ENCODE measurements at regions not wholly inside any gene's neighbourhood (a gene's known extent, or its start where the extent isn't known, plus 50 kb on each side); places are given as distances from the start of the nearest gene placed in this dataset.

DNA sequence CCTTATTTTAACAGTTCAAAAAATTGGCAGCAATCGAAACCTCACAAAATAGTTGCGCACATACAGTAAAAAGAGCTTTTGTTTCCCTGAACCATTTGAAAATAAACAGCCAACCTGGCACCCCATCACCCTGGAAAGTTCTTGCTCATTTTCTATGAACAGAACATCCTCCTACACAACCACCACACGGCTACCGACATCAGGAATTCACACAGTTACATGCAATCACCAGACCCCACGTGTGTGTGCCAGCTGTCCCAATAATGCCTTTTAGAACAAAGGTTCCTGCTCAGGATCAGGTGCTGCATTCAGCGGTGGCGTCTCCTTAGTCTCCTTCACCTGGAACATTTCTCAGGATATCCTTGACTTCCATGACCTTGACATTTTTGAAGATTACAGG is 186.5 kb downstream of the KLF13 start:
- DNase-seq = no peak

DNA sequence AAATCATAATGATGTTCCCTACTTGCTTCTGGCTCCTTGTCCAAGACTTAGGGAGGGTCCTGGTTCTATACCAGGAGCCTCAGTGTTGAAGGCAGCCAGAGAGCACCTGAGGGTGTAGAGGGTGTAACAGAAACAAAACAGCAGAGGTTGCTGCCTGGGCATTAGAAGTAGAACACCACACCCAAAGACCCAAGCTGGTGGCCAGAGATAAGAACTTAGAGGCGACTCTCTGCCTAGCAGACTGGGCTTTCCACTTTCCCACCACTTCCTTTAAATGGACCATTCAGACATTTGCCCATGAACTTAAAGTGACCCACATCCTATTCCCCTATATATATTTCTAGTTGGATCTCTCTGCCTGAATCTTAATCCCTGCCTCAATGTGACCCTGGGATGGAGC is 189.8 kb downstream of the KLF13 start:
- DNase-seq = no peak

DNA sequence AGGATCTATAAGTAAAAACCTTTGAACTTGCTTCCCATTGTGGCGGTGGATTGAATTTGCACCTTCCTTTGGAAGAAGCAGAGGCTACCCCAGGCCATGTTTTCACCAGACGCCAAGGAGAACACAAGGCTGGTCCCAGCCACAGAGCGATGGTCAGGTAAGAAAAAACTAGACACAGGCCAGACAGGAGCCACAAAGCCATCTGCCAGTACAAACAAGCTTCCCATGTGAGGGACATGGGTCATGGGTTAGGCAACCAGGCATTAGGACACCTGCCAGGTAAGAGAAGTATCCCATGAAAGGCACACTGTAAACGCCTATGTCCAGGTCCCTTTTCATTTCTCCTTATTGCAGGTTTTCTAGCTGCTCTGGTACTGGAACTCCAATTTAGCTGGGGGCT is 190.2 kb downstream of the KLF13 start:
- no peak for DNase-seq

DNA sequence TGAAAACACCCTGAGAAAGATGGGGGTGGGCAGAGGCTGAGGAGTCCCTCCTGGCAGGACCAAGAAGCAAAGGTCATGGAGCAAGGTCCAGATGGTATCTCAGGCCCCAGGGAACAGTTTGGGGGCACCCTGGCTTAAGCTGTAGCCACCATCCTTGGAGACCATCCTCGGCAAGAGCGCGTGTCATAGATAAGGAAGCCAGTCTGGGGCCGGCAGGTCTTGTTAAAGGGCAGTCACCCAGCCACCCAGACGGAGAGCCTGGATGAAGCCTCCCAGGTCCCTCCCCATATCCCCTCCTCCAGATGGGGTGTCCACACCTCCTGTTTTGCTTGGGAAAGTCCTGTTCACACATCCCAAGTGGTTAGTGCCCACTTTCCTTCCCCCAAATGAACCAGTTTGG is 191.1 kb downstream of the KLF13 start:
- no peak for DNase-seq

DNA sequence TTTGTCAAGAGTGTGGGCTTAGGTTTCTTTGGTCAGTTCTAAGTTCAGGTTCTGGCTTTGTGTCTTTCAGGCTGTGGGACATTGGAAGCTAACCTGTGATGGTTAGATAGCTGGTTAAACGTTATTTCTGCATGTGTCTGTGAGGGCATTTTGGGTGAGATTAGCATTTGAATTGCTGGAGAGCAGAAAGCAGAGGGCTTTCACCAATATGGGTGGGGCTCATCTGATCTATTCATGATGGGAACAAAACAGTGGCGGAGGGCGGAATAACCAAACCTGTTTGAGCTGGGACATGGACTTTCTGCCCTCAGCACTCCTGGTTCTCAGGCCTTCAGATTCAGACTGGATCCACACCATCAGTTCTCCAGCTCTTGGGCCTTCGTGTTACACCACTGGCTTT is 195.4 kb downstream of the KLF13 start:
- no peak for DNase-seq

DNA sequence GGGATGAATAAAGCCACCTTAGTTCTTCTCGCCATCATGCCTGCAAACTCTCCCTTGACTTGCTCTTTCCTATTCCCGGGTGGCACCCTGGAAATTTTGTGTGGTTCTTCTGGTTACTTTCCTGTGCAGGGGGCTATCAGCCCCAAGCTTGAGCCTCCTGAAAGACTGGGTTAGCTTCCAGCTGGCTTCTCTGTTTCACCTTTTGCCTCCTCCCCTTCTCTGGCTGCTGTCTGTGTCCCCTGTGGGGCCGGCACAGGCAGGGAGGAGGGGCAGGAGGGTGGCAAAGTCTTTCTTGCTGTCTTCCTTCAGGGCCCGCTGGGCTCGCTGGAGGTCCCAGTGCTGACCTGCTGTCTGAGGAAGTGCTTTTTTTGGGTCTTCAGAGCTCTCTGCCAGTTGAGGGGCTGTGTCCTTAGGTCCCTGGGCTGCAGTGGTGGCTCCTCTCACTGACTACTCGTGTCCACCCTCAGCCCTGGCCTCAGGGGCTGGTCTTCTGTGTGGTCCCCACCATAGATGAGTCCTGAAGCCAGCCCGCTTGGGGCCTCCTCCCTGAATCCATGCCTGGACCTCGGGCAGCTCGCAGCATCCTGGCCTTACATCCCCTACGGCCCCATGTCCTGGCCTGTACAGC is 196.5 kb downstream of the KLF13 start:
- DNase-seq = no peak

DNA sequence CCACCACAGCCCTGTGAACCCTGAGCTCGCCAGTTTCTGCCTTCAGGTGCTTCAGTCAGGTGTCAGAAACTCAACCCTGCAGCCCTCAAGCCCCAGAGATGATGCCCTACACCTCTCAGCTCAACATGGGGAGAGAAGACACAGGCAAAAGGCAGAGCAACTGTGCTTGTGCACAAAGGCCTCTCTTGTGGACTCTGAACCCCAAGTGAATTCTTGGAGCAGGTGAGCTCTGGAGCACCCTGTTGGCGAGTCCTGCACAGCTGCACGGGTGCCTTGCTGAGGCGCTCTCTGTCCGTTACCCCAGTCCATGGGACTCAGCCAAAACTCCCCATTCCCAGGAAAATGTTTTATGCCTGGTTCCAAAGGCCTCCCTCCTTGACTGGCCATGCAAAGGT is 197.0 kb downstream of the KLF13 start:
- DNase-seq = no peak

DNA sequence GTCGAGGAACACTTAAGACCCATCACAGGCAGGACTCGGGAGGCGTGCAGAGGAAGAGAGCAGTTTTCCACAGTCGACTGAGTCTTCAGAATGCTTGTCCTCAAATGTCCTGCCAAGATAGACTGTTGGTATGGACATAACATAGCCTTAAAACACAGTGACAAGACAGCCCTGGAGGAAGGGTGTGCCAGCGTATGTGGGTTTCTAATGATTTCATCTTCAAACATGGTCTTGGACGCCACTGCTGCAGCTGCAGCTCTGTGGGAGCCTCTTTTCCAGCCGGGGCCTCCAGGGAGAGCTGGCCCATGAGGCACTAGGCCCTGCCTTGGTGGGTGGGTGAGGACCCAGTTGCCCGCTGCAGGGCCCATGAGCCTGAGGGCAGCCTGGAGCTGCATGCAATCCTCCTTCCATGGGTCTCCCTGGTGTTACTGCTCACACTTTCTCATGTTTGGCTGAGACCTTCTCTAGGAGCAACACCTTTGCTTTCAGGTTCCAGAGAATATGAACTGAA is 198.6 kb downstream of the KLF13 start:
- no peak for DNase-seq

DNA sequence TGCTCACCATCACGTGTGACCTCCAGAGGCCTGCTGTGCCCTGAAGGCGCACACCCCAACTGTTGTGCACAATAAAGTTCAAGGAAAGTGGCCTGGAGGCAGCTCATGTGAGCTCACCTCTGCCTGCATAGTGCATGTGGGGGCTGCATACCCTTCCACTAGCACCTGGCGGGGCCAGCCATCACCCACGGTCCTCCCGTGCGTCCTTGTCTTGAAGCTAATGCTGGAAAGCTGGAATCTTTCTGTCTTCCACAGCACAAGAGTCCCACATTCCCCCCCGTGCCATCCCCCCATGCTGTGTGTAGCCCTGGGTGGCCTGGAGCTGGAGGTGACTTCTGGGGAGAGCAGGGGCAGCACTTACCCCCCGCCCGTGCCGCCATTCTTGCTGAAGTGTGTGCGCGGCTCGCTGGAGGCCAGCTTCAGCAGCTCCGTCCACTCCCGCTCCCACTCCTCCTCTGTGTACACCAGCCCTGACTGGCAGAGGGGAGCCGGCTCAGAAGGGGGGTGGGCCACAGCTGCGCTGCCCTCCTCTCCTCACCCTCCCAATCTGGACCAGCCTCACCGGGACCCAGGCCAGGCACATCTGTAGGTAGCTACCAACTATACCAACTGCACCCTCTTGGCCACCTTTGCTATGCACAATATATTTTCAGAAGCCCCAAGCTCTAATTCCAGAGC is 199.5 kb downstream of the KLF13 start:
- DNase-seq = no peak

DNA sequence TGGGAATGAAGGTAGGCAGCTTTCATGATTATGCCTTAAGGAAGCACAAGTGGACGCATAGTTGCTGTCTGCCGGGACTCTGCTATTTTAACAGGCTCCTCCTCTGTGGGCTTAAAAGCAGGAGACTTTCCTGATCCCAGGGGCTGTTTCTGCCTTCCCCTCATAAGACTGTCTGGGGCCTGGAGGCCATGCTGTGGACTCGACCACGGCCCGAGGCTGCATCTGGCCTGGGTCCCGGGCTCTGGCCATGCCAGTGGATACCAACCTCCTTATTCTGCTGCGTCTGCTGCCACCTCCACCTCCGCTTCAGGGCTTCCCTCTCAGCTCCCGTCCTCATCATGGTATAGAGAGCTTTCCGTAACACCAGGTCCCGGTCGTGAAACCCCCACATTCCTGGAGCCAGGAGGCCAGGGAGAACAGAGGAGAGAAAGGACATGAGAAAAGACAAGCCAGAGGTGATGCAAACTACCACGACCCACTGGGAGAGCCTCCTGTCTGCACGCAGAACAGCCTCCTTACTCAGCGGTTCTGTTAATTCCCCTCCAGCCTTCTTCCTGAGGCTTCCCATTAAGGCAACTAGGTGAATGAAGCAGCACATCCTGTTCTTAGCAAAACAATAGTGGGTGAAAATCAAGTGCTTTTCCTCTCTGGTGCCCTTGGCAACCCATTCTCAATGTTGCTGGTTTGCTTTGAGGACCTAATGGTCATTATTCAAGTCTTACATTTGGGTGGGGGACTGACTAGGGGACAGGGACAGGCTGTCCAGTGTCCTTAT is 200.5 kb downstream of the KLF13 start:
- DNase-seq = no peak

DNA sequence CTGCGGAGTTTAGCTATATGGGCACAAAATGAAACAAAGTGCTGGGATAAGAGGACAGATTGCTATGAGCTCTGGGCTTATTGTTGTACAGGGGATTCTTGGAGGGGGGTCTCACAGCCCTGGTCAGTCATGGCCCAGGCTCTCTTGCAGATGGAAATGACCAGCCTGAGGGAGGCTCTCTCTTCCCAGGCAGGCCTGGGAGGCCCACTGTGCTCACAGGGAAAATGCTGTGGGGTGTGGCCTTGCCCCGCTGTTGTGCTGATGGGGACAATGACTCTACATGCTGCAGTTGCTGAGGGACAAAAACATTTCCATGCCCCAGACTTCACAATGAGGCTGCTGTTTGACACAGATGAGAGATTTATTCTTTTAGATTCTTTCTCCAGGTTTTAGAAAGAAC is 202.2 kb downstream of the KLF13 start:
- DNase-seq = no peak

DNA sequence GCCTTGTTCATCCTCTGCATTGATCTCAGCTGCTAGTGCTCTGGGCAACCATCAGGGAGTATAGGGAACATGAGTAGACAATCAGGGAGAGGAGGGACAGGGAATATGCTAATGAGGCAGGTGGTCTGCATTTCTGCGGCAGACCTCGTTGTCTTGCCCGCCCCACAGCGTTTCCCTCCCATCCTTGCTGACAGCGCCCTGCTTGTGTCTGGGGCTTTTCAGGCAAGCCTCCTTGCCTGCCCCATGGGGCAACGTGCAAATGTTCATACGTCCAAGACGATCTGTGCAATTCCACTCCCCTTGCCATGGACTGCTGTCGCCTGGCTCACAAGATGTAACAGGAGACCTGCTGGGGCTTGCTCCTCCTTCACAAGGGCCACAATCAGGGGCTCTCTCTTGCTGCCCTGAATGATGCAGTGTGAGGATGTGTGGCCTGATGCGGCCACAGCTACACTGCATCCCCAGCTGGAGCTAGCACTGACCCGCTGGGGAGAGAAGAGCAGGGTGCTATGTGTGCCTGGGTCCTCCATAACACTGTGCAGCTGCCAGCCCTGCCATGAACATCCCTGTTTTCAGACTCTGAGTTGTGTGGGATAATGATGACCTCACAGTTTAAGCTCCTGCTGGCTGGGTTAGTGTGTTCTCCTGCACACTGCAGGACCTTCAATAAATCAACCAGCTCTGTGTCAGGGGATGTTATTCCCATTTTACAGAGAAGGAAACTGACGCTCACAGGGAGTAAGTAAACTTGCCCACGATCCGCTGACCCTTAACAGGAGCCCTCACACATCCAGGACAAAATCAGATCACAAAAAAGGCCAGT is 211.3 kb downstream of the KLF13 start:
- no peak for DNase-seq

DNA sequence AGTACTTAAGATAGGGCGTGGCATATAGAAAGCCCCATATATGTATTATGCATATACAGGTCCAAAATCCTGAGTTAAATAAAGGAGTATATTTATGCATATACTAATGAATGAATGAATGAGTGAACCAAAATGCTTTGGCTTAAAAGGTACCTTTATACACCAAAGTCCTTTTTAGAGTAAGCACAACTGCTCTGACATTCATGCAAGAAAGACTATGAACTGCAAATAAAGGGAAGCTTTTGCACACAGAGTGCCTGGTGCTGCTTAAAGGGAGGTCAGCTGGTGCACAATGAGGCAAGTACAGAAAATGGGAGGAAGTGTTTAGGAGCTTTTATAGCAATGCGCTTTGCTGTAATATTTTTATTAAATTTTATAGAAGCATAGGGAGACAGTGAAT is 214.0 kb downstream of the KLF13 start:
- no peak for DNase-seq

DNA sequence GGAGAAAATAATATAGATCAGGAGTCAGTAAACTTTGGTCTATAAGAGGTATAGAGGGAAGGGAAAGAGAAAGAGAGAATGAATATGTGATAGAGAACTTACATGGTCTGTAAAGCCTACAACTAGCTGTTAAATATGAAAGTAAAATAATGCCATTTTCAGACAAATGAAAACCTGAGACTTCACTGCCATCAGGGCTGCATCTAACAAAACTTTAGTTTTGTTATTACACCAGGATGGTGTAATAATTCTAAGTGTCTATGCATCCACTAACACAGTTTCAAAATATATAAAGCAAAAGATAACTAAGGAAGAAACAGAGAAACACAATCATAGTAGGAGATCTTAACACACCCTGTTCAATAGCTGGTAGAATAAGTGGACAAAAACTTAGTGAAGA is 217.7 kb downstream of the KLF13 start:
- no peak for DNase-seq

DNA sequence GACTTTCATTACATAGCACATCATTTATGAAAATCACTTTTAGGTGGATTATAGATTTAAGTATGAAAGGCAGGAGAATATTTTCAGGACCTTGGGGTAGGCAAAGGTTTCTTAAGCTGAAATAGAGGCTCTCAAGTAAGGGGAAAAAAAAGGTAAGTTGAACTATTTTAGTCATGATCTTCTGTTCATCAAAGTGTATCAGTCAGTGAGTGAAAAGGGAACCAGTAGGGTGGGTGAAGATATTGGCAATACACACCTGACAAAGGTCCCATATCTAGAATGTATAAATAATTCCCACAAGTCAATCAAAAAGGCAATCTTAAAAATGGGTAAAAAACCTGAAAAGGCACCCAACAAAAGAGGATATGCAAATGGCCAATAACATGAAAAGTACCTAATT is 218.6 kb downstream of the KLF13 start:
- DNase-seq = no peak

DNA sequence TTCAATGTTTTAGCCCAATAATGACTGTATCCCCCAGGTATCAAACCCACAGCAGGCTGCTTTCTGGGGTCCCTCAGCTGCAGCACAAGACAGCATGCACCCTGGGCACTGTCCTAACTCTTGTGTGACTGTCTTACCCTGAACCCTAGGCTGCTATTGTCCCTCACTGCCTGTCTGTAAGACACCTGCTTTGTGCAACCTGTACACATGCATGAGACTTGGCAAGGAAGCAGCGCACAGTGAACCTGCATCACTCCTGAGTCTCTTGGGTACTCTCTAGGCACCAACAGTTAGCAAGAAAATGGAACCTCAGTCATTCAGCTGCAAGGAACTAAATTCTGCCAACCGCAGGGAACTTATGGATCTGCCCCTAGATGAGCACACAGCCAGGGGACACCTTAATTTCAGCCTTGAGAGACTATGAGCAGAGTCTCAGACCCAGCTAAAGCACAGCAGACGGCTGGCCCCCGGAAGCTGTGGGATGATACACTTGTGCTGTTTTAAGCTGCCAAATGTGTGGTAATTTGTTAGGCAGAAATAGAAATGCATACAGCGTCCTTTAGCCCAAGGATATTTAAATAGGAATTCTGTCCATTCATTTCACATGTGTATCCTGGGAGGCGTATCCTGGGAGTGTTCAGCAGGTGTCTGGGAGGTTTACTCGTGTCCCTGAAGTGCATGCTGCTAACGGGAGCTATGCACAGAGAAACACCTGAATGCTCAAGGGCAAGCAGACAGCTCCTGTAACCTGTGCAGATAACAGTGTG is 223.8 kb downstream of the KLF13 start:
- DNase-seq = no peak

DNA sequence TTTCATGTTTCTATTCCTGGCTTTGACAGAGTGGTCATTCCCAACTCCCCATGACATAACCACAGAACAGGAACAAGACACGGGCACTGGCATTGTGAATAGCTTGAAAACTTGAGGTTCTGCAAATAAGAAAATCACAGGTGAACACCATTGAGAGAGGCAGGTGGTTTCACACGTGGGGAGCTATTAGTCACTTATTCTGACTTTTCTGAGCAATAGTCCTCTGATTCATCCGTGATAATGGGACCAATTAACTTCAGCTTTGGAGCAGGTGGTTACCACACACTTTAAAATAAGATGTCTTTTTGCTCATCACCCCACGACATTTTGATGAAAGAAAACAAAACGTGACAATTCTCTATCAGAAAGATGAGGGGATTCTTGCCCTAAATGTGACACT is 224.7 kb downstream of the KLF13 start:
- DNase-seq = no peak

DNA sequence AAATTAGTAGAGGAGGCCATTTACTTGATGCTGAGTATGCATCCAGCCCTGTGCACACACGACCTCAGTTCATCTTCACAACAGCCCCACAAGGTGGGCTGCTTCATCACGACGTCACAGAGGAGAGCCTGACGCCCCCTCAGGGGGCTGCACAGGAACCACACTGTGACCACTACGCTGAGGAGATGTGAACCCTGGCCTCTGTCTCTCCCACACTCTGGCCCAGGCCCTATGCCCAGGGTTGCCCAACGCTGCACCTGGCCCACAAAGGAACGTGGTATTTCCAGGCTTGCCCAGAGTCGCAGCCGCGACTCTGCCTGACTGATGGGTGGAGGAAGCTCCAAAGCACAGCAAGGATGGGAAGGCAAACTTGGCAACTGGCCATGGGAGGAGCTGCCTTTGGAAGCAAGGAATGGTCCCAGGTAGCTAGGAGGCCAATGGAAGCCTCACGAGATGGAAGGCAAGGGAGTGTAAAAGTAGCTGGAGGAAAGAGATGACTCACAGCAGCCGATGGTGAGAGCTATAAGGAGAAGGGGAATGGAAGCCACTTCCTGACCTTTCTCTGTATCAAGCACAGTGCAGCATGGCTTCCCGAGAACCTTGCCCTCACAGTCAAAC is 226.0 kb downstream of the KLF13 start:
- no peak for DNase-seq

DNA sequence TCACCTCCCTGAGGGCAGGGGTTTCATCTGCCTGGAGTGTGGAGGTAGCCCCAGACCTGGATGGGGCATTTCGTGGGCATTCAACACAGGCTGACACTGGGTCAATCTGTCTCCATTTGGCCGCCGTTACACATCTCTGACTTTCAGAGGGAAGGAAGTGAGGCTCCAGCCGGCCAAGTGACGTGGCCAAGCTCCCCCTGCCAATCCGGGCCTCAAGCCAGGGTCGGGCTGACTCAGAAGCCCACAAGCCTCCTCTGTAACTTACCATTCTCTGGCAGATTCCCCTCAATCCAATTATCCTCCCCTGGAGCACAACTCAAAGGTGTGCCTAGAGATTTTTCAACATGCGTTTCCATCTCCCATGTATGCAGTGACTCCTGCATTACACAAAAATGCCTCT is 227.6 kb downstream of the KLF13 start:
- no peak for DNase-seq

DNA sequence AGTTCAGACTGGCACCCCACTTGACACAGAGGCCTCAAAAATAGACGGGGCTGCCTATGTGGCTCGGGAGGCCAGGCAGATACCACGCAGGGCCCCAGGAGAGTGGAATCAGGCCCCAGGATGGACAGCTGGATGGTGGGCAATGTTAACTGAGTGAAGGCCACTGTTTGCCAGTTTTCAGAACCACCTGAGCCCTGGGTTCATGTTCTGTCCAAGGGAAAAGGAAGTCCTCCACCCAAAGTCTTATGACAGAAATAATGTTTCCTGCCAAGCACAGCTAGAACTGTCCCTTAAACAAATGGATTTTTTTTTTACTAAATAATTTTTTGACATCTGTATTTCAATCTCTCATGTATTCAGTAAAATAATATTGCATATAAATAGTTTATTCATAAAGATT is 228.4 kb downstream of the KLF13 start:
- no peak for DNase-seq

DNA sequence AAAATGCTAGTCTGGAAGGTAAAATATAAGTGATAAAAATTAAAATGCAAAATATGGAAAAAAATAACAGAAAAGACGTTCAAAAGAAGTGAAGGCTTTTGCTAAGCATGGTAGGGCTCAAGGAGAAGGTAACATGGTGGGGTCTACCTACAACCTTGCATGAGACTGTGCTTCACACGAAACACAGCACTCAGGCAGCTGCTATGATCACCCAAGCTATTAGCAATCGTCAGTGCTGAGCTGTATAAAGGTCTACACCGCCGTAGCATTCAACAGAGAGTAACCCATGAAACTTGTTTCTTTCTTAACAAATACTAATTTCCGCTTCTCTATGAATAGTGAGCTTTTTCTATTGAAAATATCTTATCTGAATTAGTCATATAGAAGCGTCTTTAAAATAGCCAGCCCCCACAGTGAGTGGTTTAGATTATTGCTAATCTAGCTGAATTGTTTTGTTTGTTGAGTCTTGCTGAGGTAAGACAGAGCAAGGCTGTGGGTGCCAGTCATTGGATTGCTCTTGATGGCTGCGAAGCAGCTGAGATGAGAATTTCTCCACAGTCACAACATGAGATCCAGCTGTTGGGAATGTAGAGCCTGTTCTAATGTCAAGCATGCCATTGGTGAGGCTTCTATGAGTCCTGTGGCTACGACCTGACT is 230.0 kb downstream of the KLF13 start:
- no peak for DNase-seq
